Gastroesophageal sphincter (tissue), 2 donors: ENCODE measurements at regions not wholly inside any gene's neighbourhood (a gene's known extent, or its start where the extent isn't known, plus 50 kb on each side); places are given as distances from the start of the nearest gene placed in this dataset.

ENCODE experiments used
- POLR2A ChIP-seq, 2 donors: fragments of 450-650 bp; IDR thresholded peaks; one replicate each; pipeline ENCODE4 v1.6.1; 2017; ENCODE audit warnings: antibody characterized with exemption in 2 of 2, mild to moderate bottlenecking in 2 of 2, moderate library complexity in 1 of 2
- POLR2AphosphoS5 ChIP-seq: sonication (generic); formaldehyde crosslinking; IDR thresholded peaks from one replicate; pipeline ENCODE4 v1.6.1; 2017; ENCODE audit warnings: antibody characterized with exemption

DNA sequence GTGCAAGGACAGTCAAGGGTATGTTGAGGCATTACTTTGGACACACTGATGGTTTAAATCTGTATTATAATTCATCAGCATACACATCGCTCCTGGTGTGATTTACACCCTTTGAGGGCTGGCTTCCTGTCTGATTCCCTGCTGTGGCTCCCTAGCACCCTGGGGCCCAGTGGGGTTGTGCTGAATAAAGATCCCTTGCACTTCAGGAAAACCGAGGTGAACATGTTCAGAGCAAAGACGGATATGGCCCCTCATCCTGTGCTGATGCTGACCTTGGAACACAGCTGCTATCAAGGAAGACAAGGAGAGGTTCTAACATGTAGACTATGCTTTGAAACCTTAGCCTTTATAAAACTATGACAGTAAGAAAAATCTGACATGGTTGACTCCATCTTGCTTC, 84.6 kb upstream of the UNC5B start:
- TF ChIP-seq POLR2A (IDR thresholded peaks at IDR 0.05) (no peak), POLR2AphosphoS5 (no peak)
